Panc1 (cell line): ENCODE measurements at regions not wholly inside any gene's neighbourhood (a gene's known extent, or its start where the extent isn't known, plus 50 kb on each side); places are given as distances from the start of the nearest gene placed in this dataset.

Source experiments
- POLR2AphosphoS5 ChIP-seq: IDR thresholded peaks from 2 replicates; pipeline ENCODE4 v1.6.1; 2012; ENCODE audit warnings: mild to moderate bottlenecking, low read depth, low read length, moderate library complexity
- SIN3A ChIP-seq: IDR thresholded peaks from 2 replicates; pipeline ENCODE4 v1.6.1; 2012; ENCODE audit warnings: low read depth, mild to moderate bottlenecking, low read length, moderate library complexity, borderline replicate concordance; ENCODE audit not compliant: insufficient read depth
- TF ChIP-seq, protein P1 (sequence below): fragments of 450-650 bp; IDR thresholded peaks from 2 replicates; pipeline ENCODE4 v1.5.1; 2017; ENCODE audit warnings: mild to moderate bottlenecking
- TF ChIP-seq, protein P2 (sequence below), 2 experiments: IDR thresholded peaks; 2 replicates each; pipeline ENCODE4 v1.6.1; 2011 to 2012; ENCODE audit warnings: low read depth in 2 of 2, control low read depth in 1 of 2, low read length in 1 of 2, mild to moderate bottlenecking in 1 of 2, moderate library complexity in 1 of 2; ENCODE audit not compliant: insufficient read depth in 1 of 2

DNA sequence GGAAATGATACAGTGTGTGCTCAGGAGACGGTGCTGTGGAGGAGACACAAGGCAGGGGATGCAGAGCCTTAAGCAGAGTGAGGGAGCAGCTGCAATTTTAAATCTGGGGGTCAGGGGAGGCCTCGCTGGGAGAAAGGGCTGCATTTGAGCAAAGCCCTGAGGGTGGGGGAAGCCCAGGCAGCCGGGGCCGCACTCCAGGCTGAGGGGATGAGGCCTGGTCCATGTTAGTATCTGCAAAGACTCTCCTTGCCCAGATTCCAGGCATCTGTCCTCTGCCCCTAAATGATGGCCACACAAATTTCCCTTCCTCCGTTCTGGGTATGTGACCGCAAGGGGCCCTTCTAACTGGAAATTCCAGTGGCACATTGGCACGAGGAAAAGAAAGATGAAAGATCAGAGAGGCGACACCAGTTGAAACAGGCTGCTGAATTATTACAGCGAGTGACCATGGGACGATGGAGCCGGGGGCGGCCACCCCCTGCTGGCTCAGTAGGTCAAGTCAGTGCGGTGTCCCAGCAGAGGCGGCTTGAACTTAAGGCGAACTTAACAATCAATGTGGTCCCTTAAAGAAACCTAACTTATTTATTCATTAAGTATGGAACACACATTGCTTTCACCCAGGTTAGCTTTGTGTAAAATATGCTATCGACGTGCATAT is 62.3 kb upstream of the KAT6B start:
- TF ChIP-seq, protein P1, sequence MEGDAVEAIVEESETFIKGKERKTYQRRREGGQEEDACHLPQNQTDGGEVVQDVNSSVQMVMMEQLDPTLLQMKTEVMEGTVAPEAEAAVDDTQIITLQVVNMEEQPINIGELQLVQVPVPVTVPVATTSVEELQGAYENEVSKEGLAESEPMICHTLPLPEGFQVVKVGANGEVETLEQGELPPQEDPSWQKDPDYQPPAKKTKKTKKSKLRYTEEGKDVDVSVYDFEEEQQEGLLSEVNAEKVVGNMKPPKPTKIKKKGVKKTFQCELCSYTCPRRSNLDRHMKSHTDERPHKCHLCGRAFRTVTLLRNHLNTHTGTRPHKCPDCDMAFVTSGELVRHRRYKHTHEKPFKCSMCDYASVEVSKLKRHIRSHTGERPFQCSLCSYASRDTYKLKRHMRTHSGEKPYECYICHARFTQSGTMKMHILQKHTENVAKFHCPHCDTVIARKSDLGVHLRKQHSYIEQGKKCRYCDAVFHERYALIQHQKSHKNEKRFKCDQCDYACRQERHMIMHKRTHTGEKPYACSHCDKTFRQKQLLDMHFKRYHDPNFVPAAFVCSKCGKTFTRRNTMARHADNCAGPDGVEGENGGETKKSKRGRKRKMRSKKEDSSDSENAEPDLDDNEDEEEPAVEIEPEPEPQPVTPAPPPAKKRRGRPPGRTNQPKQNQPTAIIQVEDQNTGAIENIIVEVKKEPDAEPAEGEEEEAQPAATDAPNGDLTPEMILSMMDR = no peak
- TF ChIP-seq, protein P2, sequence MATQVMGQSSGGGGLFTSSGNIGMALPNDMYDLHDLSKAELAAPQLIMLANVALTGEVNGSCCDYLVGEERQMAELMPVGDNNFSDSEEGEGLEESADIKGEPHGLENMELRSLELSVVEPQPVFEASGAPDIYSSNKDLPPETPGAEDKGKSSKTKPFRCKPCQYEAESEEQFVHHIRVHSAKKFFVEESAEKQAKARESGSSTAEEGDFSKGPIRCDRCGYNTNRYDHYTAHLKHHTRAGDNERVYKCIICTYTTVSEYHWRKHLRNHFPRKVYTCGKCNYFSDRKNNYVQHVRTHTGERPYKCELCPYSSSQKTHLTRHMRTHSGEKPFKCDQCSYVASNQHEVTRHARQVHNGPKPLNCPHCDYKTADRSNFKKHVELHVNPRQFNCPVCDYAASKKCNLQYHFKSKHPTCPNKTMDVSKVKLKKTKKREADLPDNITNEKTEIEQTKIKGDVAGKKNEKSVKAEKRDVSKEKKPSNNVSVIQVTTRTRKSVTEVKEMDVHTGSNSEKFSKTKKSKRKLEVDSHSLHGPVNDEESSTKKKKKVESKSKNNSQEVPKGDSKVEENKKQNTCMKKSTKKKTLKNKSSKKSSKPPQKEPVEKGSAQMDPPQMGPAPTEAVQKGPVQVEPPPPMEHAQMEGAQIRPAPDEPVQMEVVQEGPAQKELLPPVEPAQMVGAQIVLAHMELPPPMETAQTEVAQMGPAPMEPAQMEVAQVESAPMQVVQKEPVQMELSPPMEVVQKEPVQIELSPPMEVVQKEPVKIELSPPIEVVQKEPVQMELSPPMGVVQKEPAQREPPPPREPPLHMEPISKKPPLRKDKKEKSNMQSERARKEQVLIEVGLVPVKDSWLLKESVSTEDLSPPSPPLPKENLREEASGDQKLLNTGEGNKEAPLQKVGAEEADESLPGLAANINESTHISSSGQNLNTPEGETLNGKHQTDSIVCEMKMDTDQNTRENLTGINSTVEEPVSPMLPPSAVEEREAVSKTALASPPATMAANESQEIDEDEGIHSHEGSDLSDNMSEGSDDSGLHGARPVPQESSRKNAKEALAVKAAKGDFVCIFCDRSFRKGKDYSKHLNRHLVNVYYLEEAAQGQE (IDR thresholded peaks at IDR 0.05; ENCODE audit: insufficient read depth in 1 of 2, low read depth in 2 of 2, low read length in 1 of 2) = no peak
- no peak for TF ChIP-seq POLR2AphosphoS5
- TF ChIP-seq SIN3A = no peak
